SK-N-MC (cell line): ENCODE measurements at regions not wholly inside any gene's neighbourhood (a gene's known extent, or its start where the extent isn't known, plus 50 kb on each side); places are given as distances from the start of the nearest gene placed in this dataset.
A peak's percentile ranks its signal among the peaks of the same experiment; 100 is the strongest.

Experiments
- DNase-seq: peaks from one replicate; pipeline ENCODE4 v3.0.0-alpha.2; 2011; ENCODE audit warnings: low read depth, low spot score
- H3K27ac ChIP-seq: fragments of 200-600 bp; sonication (generic); 2 replicates; pipeline ENCODE4 v1.5.1; 2016; ENCODE audit warnings: mixed run types
- H3K36me3 ChIP-seq: fragments of 200-600 bp; sonication (generic); 2 replicates; pipeline ENCODE4 v1.6.1; 2017; ENCODE audit warnings: antibody characterized with exemption, low read length, mixed read lengths; ENCODE audit not compliant: insufficient read depth
- H3K4me3 ChIP-seq: fragments of 200-600 bp; sonication (generic); 2 replicates; pipeline ENCODE4 v1.5.1; 2016
- H3K9ac ChIP-seq: fragments of 200-600 bp; sonication (generic); 2 replicates; pipeline ENCODE4 v1.8.0; 2017; ENCODE audit warnings: mixed run types, mixed read lengths; ENCODE audit not compliant: insufficient read length
- H3K9me3 ChIP-seq: fragments of 200-600 bp; sonication (generic); 2 replicates; pipeline ENCODE4 v1.6.1; 2017; ENCODE audit warnings: low read depth, mild to moderate bottlenecking, antibody characterized with exemption, low read length, moderate library complexity, mixed read lengths
- EZH2 ChIP-seq: fragments of 200-600 bp; sonication (generic); IDR thresholded peaks from one replicate; pipeline ENCODE4 v1.6.1; 2017; ENCODE audit warnings: antibody characterized with exemption
- FOXP2 ChIP-seq: optimal IDR thresholded peaks from 2 replicates; pipeline ENCODE3; 2011; ENCODE audit warnings: mild to moderate bottlenecking, moderate library complexity; ENCODE audit not compliant: insufficient read depth; ENCODE audit errors: extremely low read length, control extremely low read depth
- POLR2AphosphoS5 ChIP-seq: IDR thresholded peaks from 2 replicates; pipeline ENCODE4 v1.6.1; 2012; ENCODE audit warnings: mild to moderate bottlenecking, low read depth, low read length, borderline replicate concordance

DNA sequence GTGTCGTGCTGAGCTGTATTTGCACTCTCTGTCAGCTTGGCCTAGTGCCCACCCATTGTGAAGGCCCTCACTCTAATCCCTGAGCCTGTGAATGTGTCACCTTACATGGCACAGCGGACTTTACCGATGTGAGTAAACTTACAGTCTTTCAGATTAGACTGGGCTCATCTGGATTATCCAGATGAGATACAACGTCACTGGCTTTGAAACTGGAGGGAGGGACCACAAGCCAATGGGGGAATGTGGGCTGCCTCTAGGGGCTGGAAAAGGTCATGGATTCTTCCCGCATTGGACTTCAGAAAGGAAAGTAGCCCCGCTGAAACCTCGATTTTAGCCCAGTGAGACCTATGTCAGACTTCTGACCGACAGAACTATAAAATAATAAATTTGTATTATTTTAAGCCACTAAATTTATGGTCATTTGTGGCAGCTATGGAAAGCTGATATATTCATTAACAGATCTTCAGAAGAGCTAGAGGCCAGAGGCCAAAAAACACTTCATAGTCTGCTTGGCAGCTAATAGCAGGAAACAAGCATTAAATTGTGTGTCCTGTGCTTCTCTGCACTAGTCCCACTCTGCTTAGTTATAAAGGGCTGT lies 139.0 kb upstream of the GAS1 start:
- TF ChIP-seq FOXP2 (no peak), POLR2AphosphoS5 (no peak), EZH2 (no peak)
- Histone ChIP-seq H3K9me3 (no peaks in the 10 kb centered on the region), H3K9ac (no peak overlapping the region), H3K36me3 (no peaks in the 10 kb centered on the region), H3K27ac (no peak overlapping the region), H3K4me3 (no peak overlapping the region)
- no peak for DNase-seq

DNA sequence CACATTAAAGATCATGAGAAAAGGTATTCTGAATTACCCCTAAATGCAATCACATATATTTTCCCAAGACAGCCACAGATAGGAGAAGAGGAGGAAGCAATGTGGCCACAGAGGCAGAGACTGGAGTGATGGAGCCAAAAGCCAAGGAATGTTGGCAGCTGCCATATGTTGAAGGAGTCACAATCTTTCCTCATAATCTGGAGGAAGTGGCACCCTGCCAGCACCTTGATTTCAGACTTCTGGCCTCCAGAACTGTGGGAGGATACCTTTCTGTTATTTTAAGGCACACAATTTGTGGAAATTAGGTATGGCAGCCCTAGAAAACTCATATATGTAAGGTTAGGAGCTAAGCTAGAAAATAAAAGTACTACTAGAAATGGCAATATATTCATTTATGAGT lies 139.9 kb upstream of the GAS1 start:
- H3K36me3 ChIP-seq = no peaks in the 10 kb centered on the region

DNA sequence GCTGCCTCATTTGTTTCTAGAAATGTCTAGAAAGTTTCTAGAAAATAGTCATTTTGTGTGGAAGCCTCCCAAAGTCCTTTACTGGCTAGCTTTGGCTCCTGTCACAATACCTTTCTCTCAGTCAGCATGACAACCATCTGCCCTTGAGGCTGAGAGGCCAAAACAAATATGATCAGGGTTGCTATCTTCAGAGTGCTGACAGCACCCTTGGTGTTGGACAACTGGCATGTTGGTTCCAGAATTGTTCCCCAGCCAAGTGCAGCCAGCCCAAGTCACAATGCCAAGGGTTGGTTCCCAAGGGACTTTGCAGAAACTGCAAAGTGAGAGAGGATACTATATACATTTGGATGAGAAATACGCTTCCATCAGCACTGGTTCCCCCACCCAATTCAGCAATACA lies 140.9 kb upstream of the GAS1 start:
- H3K27ac ChIP-seq = no peak overlapping the region
- TF ChIP-seq FOXP2 (no peak), POLR2AphosphoS5 (no peak), EZH2 (no peak)

More for the DNA sequence above, 139.9 kb upstream of the GAS1 start:
- Histone ChIP-seq H3K27ac (no peak overlapping the region), H3K9ac (no peak overlapping the region), H3K4me3 (no peak overlapping the region), H3K9me3 (no peaks in the 10 kb centered on the region)
- no peak for DNase-seq
- no peak for TF ChIP-seq EZH2
- no peak for TF ChIP-seq FOXP2
- TF ChIP-seq POLR2AphosphoS5 = no peak

DNA sequence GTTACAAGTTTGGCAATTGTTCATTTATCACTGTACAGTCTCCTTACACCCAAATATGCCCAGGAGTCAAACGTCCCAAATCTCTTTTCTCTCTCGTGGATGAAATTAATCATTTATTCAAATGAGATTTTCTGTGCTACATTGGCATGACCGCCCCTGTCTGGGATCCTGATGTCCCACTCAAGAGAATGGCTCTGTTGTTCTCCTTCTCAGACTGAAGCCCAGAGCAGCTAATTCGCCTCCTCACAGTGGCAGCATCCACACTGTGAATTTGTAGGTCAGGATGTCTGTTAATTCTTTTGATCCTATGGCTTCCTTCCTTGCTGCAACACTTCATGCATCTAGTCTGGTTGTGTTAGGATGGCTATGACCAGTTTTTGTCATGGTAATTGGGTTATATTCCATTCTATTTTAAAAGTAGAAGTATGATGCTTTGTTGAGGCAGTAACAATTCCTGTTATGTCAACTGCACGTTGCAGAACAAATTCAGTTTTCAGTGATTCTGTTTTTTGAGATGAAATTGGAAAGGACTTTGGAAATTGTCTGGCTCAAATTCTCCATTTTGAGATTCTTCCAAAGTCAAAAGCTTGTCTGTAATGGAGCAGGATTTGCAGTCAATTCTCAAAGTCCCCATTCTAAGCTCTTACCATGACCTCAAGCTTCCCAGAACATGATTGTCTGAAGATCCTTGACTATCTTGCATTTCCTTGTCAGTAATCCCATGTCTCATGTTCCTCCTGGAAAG lies 141.5 kb upstream of the GAS1 start:
- Histone ChIP-seq H3K9ac (no peak overlapping the region), H3K4me3 (peak overlapping the region; percentile 39), H3K36me3 (no peaks in the 10 kb centered on the region), H3K9me3 (no peaks in the 10 kb centered on the region), H3K27ac (no peak overlapping the region)
- no peak for DNase-seq
- TF ChIP-seq POLR2AphosphoS5 (no peak), FOXP2 (no peak), EZH2 (no peak)

More for the DNA sequence above, 140.9 kb upstream of the GAS1 start:
- peak; percentile 44 for DNase-seq
- Histone ChIP-seq H3K9me3 (no peaks in the 10 kb centered on the region), H3K36me3 (no peaks in the 10 kb centered on the region), H3K4me3 (peak overlapping the region; percentile 39), H3K9ac (no peak overlapping the region)

DNA sequence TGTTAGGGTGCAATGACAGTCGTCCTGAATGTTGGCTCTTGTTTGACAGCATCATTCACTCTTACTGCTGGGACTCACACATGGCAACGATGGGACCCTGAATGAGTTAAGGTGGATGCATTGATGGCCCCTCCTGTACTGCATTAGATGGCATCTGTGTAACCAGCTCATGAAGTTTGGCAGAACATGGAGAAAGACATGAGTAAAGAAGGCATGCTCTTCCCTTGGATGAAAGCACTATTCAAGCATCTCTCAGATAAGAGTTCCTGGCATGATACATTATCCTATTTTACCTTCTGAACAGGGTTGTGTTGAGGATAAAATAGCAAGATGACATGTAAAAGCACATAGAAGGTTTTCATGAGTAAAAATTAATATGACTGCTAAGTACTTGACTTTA lies 142.2 kb upstream of the GAS1 start:
- no peak for DNase-seq
- no peak for TF ChIP-seq FOXP2
- no peak for TF ChIP-seq EZH2
- no peak for TF ChIP-seq POLR2AphosphoS5
- Histone ChIP-seq H3K27ac (no peak overlapping the region), H3K9me3 (no peaks in the 10 kb centered on the region), H3K9ac (no peak overlapping the region), H3K4me3 (no peak overlapping the region), H3K36me3 (no peaks in the 10 kb centered on the region)

DNA sequence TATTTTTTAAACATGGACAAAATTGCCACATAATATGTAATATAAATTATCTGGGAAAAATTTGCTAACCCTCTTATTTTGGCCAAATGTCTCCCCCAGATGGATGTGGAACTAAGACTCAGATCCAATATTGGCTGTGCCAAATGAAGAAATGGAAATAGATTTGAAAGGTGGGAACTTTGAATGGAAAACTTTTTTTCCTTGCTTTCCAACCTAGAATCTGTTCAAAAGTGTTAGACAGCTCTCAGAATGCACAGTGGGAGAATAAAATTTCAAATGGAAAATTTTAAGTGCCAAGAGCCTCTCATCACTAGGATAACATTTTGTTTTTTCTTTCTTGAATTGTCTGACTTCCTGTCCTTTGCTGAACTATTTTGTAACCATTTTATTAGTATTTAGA lies 142.6 kb upstream of the GAS1 start:
- TF ChIP-seq FOXP2 = no peak
- TF ChIP-seq POLR2AphosphoS5 = no peak
- no peak for TF ChIP-seq EZH2
- Histone ChIP-seq H3K36me3 (no peaks in the 10 kb centered on the region), H3K27ac (no peak overlapping the region), H3K4me3 (no peak overlapping the region), H3K9me3 (no peaks in the 10 kb centered on the region), H3K9ac (no peak overlapping the region)
- DNase-seq = no peak

DNA sequence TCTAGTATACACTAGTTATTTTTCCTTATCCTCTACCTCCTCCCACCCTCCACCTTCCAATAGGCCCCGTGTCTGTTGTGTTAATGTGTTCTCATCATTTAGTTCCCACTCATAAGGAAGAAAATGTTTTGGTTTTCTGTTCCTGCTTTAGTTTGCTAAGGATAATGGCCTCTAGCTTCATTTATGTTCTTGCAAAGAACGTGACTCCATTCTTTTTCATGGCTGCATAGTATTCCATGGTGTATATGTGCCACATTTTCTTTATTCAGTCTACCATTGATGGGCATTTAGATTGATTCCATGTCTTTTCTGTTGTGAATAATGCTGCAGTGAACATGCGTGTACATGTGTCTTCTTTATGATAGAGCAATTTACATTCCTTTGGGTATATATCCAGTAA lies 146.5 kb upstream of the GAS1 start:
- Histone ChIP-seq H3K9ac (no peak overlapping the region), H3K27ac (no peak overlapping the region), H3K4me3 (no peak overlapping the region), H3K36me3 (no peaks in the 10 kb centered on the region), H3K9me3 (no peaks in the 10 kb centered on the region)
- no peak for TF ChIP-seq FOXP2
- TF ChIP-seq POLR2AphosphoS5 = no peak
- no peak for DNase-seq

DNA sequence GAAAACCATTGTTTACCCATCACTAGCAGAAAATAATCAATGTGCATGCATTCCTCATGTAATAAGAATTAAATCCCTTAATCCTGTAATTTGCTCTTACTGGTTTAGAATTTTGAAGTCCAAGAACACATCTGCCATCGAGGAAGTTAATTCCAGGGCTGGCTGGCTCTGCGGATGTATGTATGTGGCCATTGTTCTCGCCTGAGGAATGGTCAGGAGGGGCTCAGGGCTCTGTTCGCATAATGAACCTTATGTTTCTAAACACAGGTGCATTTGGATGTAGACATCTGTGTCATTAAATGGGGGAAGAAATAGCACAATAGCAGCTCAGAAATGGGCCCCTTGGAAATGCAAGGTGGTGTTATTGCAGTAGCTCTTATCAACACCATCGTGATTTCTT lies 148.6 kb upstream of the GAS1 start:
- no peak overlapping the region for H3K27ac ChIP-seq
- DNase-seq = no peak
- H3K4me3 ChIP-seq = no peak overlapping the region
- H3K36me3 ChIP-seq = no peaks in the 10 kb centered on the region
- no peak overlapping the region for H3K9ac ChIP-seq
- no peaks in the 10 kb centered on the region for H3K9me3 ChIP-seq
- TF ChIP-seq POLR2AphosphoS5 (no peak), EZH2 (no peak), FOXP2 (no peak)

DNA sequence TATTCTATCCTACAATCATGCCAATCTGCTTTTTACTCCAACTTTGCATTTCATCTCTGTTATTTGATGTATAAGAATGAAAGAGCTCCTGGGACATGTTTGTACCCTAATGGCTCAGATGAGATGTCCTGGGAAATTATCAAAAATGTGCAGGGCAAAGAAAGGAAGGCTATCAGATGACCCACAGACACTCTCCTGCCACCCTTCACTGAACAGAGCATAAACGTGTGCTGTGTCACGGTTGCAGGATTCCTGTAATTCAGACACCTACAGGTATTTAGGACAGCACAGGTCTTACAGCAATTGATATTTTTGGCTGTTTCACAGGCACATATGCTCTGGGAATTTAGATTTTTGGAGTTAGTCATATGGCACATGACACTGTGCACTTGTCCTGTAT lies 149.2 kb upstream of the GAS1 start:
- no peak for DNase-seq
- Histone ChIP-seq H3K4me3 (no peak overlapping the region), H3K36me3 (no peaks in the 10 kb centered on the region), H3K9me3 (no peaks in the 10 kb centered on the region), H3K9ac (no peak overlapping the region), H3K27ac (no peak overlapping the region)
- TF ChIP-seq POLR2AphosphoS5 = no peak
- TF ChIP-seq EZH2 = no peak
- no peak for TF ChIP-seq FOXP2
